ENCODE measurements at regions not wholly inside any gene's neighbourhood (a gene's known extent, or its start where the extent isn't known, plus 50 kb on each side); places are given as distances from the start of the nearest gene placed in this dataset.
"Not testable (repeated sequence)": the region's sequence is repeated elsewhere in the genome, so short reads cannot be mapped to it uniquely, and the experiment has no call there.

- Histone ChIP-seq H3K36me3 (ENCODE audit: low read depth) (no peaks in the 10 kb centered on the region), H3K27me3 (ENCODE audit: insufficient read depth, poor library complexity, severe bottlenecking) (no peaks in the 10 kb centered on the region), H3K4me1 (ENCODE audit: insufficient read depth, poor library complexity, severe bottlenecking) (no peaks in the 10 kb centered on the region), H3K9me3 (ENCODE audit: severe bottlenecking) (no peaks in the 10 kb centered on the region), H3K27ac (ENCODE audit: poor library complexity, severe bottlenecking) (no peak overlapping the region), H3K4me3 (ENCODE audit: severe bottlenecking) (no peak overlapping the region)
- ATAC-seq (ENCODE audit: low read depth) (no peak), DNase-seq (ENCODE audit: low spot score) (no peak)
- TF ChIP-seq CTCF (IDR thresholded peaks at IDR 0.05; ENCODE audit: poor library complexity, severe bottlenecking), result no peak
These were observed 133.0 kb upstream of the HTR2C start for GRCh38 chrX:114450911-114451310.

DNA sequence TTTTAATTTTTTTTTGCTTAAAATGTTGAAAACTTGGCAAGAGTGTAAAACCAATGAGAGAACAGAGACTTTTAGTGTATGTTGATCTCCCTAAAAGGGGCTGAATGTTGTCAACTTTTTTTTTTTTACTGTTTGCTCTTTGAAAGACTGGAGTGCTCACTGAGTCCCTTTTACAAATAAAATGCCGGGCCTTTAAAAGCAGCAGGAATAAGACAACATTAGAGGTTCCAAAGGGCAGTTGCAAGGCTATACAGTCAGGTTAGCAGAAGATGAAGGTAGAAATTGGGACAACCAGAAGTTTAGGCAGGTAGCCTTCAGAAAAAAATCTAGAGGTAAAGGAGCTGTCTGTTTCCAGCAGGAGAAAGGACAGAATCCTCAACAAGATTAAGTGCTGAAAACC lies 132.5 kb upstream of the HTR2C start:
- ATAC-seq (ENCODE audit: low read depth) (no peak), DNase-seq (ENCODE audit: low spot score) (no peak)
- TF ChIP-seq CTCF (IDR thresholded peaks at IDR 0.05; ENCODE audit: poor library complexity, severe bottlenecking), result no peak
- no peaks in the 10 kb centered on the region for H3K27me3 ChIP-seq (ENCODE audit: insufficient read depth, poor library complexity, severe bottlenecking)
- H3K9me3 ChIP-seq (ENCODE audit: severe bottlenecking), result no peaks in the 10 kb centered on the region
- H3K27ac ChIP-seq (ENCODE audit: poor library complexity, severe bottlenecking), result no peak overlapping the region
- H3K4me3 ChIP-seq (ENCODE audit: severe bottlenecking), result no peak overlapping the region
- H3K4me1 ChIP-seq (ENCODE audit: insufficient read depth, poor library complexity, severe bottlenecking), result no peaks in the 10 kb centered on the region
- no peaks in the 10 kb centered on the region for H3K36me3 ChIP-seq (ENCODE audit: low read depth)

- no peaks in the 10 kb centered on the region for H3K4me1 ChIP-seq (ENCODE audit: insufficient read depth, poor library complexity, severe bottlenecking)
- H3K36me3 ChIP-seq (ENCODE audit: low read depth), result no peaks in the 10 kb centered on the region
- no peaks in the 10 kb centered on the region for H3K9me3 ChIP-seq (ENCODE audit: severe bottlenecking)
- H3K27me3 ChIP-seq (ENCODE audit: insufficient read depth, poor library complexity, severe bottlenecking), result no peaks in the 10 kb centered on the region
- DNase-seq (ENCODE audit: low spot score) (no peak), ATAC-seq (ENCODE audit: low read depth) (no peak)
- H3K4me3 ChIP-seq (ENCODE audit: severe bottlenecking), result no peak overlapping the region
- no peak for TF ChIP-seq CTCF (IDR thresholded peaks at IDR 0.05; ENCODE audit: poor library complexity, severe bottlenecking)
- H3K27ac ChIP-seq (ENCODE audit: poor library complexity, severe bottlenecking), result no peak overlapping the region
These were observed 121.6 kb upstream of the HTR2C start for GRCh38 chrX:114462266-114462665.

DNA sequence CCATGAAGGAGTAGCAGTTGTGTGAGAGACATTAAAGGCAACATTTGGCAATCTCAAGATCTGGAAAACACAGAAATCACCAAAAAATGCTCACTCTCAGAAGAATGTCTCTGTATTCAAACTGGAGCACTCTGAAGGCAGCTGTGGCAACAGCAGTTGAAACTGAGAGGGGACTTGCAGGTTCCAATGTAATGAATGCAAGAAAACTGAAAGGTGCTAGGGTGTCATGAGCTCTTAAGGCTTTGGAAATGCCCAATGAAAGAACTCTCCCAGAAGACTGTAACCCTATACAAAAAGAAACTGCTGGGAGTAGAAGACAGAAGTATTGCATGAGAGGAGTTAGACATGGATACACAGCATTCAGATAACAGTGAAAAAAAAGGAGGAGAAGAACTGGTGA lies 118.2 kb upstream of the HTR2C start:
- H3K4me1 ChIP-seq (ENCODE audit: insufficient read depth, poor library complexity, severe bottlenecking), result no peaks in the 10 kb centered on the region
- TF ChIP-seq CTCF (IDR thresholded peaks at IDR 0.05; ENCODE audit: poor library complexity, severe bottlenecking), result no peak
- ATAC-seq (ENCODE audit: low read depth), result no peak
- H3K27me3 ChIP-seq (ENCODE audit: insufficient read depth, poor library complexity, severe bottlenecking), result no peaks in the 10 kb centered on the region
- H3K4me3 ChIP-seq (ENCODE audit: severe bottlenecking), result no peak overlapping the region
- H3K36me3 ChIP-seq (ENCODE audit: low read depth), result no peaks in the 10 kb centered on the region
- no peaks in the 10 kb centered on the region for H3K9me3 ChIP-seq (ENCODE audit: severe bottlenecking)
- DNase-seq (ENCODE audit: low spot score), result no peak
- no peak overlapping the region for H3K27ac ChIP-seq (ENCODE audit: poor library complexity, severe bottlenecking)

DNA sequence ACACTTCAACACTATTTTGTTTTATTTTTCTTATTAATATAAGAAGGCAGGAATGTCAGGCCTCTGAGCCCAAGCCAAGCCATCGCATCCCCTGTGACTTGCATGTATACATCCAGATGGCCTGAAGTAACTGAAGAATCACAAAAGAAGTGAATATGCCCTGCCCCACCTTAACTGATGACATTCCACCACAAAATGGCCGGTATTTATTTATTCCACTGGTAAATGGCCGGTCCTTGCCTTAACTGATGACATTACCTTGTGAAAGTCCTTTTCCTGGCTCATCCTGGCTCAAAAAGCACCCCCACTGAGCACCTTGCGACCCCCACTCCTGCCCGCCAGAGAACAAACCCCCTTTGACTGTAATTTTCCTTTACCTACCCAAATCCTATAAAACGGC lies 111.9 kb upstream of the HTR2C start:
- not testable (repeated sequence) for ATAC-seq (ENCODE audit: low read depth); H3K4me3 ChIP-seq (ENCODE audit: severe bottlenecking)

More for the DNA sequence above, 111.9 kb upstream of the HTR2C start:
- not testable (repeated sequence) for DNase-seq (ENCODE audit: low spot score); H3K9me3 ChIP-seq (ENCODE audit: severe bottlenecking); H3K4me1 ChIP-seq (ENCODE audit: insufficient read depth, poor library complexity, severe bottlenecking); H3K36me3 ChIP-seq (ENCODE audit: low read depth); H3K27me3 ChIP-seq (ENCODE audit: insufficient read depth, poor library complexity, severe bottlenecking); H3K27ac ChIP-seq (ENCODE audit: poor library complexity, severe bottlenecking)
